H1 (cell line): ENCODE measurements at regions not wholly inside any gene's neighbourhood (a gene's known extent, or its start where the extent isn't known, plus 50 kb on each side); places are given as distances from the start of the nearest gene placed in this dataset.

Source experiments
- BACH1 ChIP-seq: IDR thresholded peaks from 2 replicates; pipeline ENCODE4 v1.6.1; 2012; ENCODE audit warnings: low read length, improper control_type of control experiment
- CBX8 ChIP-seq: fragments of 300-800, 300-1000 bp; sonication (generic); IDR thresholded peaks from 2 replicates; pipeline ENCODE4 v1.7.1; 2016; ENCODE audit warnings: low read depth, low read length, borderline replicate concordance
- CHD2 ChIP-seq: IDR thresholded peaks from 2 replicates; pipeline ENCODE4 v1.6.1; 2012; ENCODE audit warnings: low read length, improper control_type of control experiment
- CTCF ChIP-seq, 3 experiments: IDR thresholded peaks; 1 replicate in 2 of 3; 2 replicates in 1 of 3; pipeline versions ENCODE4 v1.5.1 to v1.6.1; 2011; ENCODE audit warnings: low read length in 3 of 3, mild to moderate bottlenecking in 3 of 3, inconsistent platforms in 2 of 3, low read depth in 1 of 3, moderate library complexity in 1 of 3; ENCODE audit not compliant: insufficient read depth in 1 of 3; ENCODE audit errors: control extremely low read depth in 1 of 3
- EP300 ChIP-seq, 2 experiments: IDR thresholded peaks; 1 replicate in 1 of 2; 2 replicates in 1 of 2; pipeline ENCODE4 v1.6.1; 2011 to 2012; ENCODE audit warnings: low read depth in 2 of 2, low read length in 2 of 2, mild to moderate bottlenecking in 2 of 2, borderline replicate concordance in 1 of 2, inconsistent platforms in 1 of 2, moderate library complexity in 1 of 2
- KDM5A ChIP-seq: fragments of 200-600 bp; IDR thresholded peaks from 2 replicates; pipeline ENCODE4 v1.7.1; 2012; ENCODE audit warnings: mild to moderate bottlenecking, low read length, inconsistent platforms, mixed read lengths
- NRF1 ChIP-seq: IDR thresholded peaks from 2 replicates; pipeline ENCODE4 v1.6.1; 2011; ENCODE audit warnings: mild to moderate bottlenecking, low read depth, low read length, improper control_type of control experiment
- POLR2A ChIP-seq, 2 experiments: IDR thresholded peaks; 1 replicate in 1 of 2; 2 replicates in 1 of 2; pipeline ENCODE4 v1.6.1; 2011; ENCODE audit warnings: low read depth in 2 of 2, low read length in 2 of 2, mild to moderate bottlenecking in 2 of 2; ENCODE audit errors: control extremely low read depth in 1 of 2
- POLR2AphosphoS5 ChIP-seq: IDR thresholded peaks from 2 replicates; pipeline ENCODE4 v1.6.1; 2011; ENCODE audit warnings: low read depth, low read length
- RNF2 ChIP-seq: fragments of 200-900, 300-1000 bp; sonication (generic); IDR thresholded peaks from 2 replicates; pipeline ENCODE4 v1.7.1; 2016; ENCODE audit warnings: borderline replicate concordance, low read depth, mild to moderate bottlenecking, antibody characterized with exemption, low read length; ENCODE audit not compliant: poor library complexity, severe bottlenecking; ENCODE audit errors: missing control alignments
- TF ChIP-seq, protein P1 (sequence below): IDR thresholded peaks from 2 replicates; pipeline ENCODE4 v1.6.1; 2012; ENCODE audit warnings: inconsistent platforms

DNA sequence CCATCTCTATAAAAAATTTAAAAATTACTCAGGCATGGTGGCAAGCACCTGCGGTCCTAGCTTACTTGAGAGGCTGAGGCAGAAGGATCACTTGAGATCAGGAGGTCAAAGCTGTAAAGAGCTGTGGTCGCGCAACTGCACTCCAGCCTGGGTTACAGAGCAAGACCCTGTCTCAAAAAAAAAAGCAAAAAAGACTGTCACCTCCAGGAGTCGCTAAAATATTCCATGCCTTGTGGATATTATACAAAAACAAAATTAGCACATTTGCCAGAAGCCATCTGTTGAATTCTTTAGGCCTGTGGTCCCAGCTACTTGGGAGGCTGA lies 87.0 kb upstream of the SDK1 start:
- no peak for TF ChIP-seq EP300 (IDR thresholded peaks at IDR 0.05; ENCODE audit: borderline replicate concordance in 1 of 2, low read depth in 2 of 2, low read length in 2 of 2)
- no peak for TF ChIP-seq BACH1
- no peak for TF ChIP-seq POLR2A (IDR thresholded peaks at IDR 0.05; ENCODE audit: control extremely low read depth in 1 of 2, low read depth in 2 of 2, low read length in 2 of 2)
- no peak for TF ChIP-seq POLR2AphosphoS5
- TF ChIP-seq CHD2 = no peak
- TF ChIP-seq NRF1 = no peak
- no peak for TF ChIP-seq CTCF (IDR thresholded peaks at IDR 0.05; ENCODE audit: control extremely low read depth in 1 of 3, insufficient read depth in 1 of 3, low read depth in 1 of 3, low read length in 3 of 3)
- no peak for TF ChIP-seq CBX8
- no peak for TF ChIP-seq KDM5A
- TF ChIP-seq, protein P1, sequence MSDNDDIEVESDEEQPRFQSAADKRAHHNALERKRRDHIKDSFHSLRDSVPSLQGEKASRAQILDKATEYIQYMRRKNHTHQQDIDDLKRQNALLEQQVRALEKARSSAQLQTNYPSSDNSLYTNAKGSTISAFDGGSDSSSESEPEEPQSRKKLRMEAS = no peak
- TF ChIP-seq RNF2 = no peak
